Fibroblast of pulmonary artery (primary cell): ENCODE measurements at regions not wholly inside any gene's neighbourhood (a gene's known extent, or its start where the extent isn't known, plus 50 kb on each side); places are given as distances from the start of the nearest gene placed in this dataset.

Experiments used
- DNase-seq: peaks from one replicate; pipeline ENCODE4 v3.0.0-alpha.2; 2010; ENCODE audit warnings: low read depth
- H3K4me3 ChIP-seq: replicated peaks from 2 replicates; pipeline ENCODE4 v1.5.1; 2011; ENCODE audit warnings: low read depth, mild to moderate bottlenecking, control low read depth, low read length, moderate library complexity
- TF ChIP-seq, protein P1 (sequence below): IDR thresholded peaks from 2 replicates; pipeline ENCODE4 v1.5.1; 2011; ENCODE audit warnings: mild to moderate bottlenecking, control low read depth, low read length, inconsistent platforms; ENCODE audit errors: missing control alignments

DNA sequence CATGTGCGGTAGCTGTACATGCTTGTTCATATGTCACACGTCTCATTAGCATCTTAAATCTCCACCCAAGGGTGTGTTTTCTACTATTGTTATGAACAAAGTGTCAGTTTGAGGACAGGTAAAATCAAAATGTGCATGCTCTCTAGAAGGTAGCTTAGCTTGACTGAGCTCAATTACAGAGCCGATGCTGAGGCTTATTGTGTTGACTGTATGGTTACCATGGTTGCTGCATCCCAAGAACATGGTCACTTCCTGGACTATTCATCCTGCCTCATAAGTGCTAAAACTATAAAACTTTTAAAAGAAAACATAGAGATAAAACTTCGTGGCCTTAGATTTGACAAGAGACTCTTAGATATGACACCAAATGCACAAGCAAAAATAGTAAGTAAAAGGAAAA lies 426.1 kb upstream of the CTNND2 start:
- H3K4me3 ChIP-seq: no peak overlapping the region
- TF ChIP-seq, protein P1, sequence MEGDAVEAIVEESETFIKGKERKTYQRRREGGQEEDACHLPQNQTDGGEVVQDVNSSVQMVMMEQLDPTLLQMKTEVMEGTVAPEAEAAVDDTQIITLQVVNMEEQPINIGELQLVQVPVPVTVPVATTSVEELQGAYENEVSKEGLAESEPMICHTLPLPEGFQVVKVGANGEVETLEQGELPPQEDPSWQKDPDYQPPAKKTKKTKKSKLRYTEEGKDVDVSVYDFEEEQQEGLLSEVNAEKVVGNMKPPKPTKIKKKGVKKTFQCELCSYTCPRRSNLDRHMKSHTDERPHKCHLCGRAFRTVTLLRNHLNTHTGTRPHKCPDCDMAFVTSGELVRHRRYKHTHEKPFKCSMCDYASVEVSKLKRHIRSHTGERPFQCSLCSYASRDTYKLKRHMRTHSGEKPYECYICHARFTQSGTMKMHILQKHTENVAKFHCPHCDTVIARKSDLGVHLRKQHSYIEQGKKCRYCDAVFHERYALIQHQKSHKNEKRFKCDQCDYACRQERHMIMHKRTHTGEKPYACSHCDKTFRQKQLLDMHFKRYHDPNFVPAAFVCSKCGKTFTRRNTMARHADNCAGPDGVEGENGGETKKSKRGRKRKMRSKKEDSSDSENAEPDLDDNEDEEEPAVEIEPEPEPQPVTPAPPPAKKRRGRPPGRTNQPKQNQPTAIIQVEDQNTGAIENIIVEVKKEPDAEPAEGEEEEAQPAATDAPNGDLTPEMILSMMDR: no peak
- DNase-seq: no peak

DNA sequence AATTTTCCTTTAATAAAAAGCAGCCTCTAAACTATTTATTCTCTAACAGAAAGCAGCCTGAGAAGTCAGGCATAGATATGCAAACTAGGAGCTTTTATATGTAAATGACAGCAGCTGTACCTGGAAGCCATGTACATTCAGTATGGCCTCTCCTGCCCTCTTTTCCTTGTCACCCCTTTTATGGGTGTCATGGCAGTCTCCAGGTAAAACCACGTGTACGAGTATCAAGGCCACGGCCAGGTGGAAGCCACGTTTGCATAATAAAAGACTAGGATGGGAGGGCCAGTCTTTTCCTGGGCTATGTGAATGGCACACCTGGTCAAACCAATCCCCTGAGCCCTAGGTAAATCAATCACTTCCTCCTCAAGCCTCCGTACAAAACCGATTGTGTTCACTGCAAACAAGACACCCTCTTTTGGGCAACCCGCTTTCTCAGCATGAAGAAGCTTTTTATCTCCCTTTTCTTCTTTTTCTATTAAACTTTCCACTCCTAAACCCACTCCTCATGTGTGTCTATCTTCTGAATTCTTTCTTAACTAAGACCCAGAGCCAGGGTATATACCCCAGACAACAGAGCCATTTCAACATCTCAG lies 419.5 kb upstream of the CTNND2 start:
- TF ChIP-seq, protein P1: no peak
- no peak for DNase-seq
- H3K4me3 ChIP-seq: no peak overlapping the region

DNA sequence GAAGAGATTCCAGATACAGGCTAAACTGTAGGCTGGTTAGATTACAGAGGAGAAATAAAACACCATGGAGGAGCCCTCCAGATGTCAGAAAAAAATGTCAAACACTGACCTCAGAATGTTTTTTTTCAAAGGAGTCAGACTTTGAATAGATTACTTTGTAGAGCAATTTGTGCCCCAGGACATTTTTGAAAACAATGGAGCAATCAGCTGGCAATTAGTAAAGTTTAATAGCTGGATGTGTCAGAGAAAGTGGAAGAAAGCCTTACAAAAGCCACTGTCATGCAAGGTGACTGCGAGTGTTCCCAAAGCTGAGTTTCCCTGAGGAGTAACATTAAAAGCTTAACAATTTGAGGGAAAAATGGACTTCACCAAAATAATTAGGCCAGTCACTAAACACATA lies 417.8 kb upstream of the CTNND2 start:
- TF ChIP-seq, protein P1: no peak
- no peak for DNase-seq
- no peak overlapping the region for H3K4me3 ChIP-seq

DNA sequence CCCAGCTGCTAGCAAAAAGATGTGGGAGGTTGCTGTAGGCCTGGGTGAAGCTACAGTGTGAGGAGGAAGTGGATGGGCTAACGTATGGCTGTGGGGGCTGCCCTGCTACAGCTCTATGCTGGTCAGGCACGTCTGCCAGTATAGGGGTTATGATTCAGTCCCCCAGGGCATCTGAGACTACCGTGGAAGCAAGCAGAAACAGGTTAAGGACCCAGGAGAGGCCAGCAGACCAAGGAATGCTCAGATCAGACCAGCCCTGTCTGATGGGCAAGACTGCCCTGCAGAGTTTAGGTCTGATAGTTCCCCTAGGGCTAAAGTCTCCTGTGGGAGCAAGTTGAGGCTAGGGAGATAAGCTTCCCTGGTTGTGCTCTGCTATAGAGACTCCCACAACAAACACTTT lies 416.1 kb upstream of the CTNND2 start:
- TF ChIP-seq, protein P1: no peak
- DNase-seq: no peak

DNA sequence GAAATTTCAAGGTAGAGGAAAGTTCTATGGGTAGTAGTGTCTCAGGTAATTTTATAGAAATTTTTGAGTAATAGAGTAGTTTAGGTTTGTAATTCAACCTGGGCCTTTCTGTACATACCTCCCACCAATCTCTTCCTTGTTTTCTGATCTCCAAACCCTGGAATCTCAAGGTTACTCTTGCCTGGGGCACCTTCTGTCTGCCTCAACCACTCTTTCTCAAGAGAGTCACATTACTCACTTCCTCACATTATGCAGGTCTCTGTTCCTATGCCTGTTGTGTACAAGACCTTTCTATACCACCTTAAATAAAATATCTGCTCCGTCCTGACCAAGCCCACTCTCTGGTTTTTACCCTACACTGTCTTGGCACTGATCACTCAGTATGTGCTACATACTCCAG lies 412.6 kb upstream of the CTNND2 start:
- no peak for DNase-seq
- TF ChIP-seq, protein P1: no peak
- H3K4me3 ChIP-seq: no peak overlapping the region

More for the DNA sequence above, 416.1 kb upstream of the CTNND2 start:
- no peak overlapping the region for H3K4me3 ChIP-seq

DNA sequence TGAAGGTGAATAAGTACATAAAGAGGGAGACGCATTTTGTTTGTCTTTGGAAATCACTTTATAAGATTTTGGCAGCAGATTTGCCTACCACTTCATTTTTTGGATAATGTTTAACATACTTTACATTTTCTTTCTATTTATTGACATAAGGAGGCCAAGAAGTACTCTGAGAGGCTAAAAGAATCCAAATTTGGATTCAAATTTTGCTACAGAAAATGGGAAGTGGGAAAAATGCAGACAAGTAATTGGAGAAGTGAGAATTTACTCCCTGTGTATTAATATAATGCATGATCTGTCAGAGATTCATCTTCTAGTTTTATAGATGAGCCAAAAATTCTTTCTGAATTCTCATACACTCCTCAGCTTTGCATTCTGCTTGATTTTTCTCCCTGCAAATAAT lies 411.2 kb upstream of the CTNND2 start:
- DNase-seq: no peak
- H3K4me3 ChIP-seq: no peak overlapping the region
- TF ChIP-seq, protein P1: no peak

DNA sequence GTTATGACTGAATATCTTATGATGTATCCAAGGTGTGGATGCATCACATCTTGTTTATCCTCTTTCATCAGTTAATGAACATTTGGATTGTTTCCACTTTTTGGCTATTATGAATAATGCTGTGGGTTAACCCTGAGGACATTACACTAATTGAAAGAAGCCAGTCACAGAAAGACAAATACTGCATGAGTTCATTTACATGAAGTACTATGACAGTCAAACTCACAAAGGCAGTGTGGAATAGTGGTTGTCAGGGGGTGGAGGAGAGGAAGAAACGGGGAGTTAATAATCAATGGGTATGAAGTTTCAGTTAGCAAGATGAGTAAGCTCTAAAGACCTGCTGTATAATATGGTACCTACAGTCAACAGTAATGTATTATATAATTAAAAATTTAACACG lies 409.4 kb upstream of the CTNND2 start:
- TF ChIP-seq, protein P1: no peak
- no peak for DNase-seq
- H3K4me3 ChIP-seq: no peak overlapping the region
